Testis (tissue), 2 donors: ENCODE measurements at regions not wholly inside any gene's neighbourhood (a gene's known extent, or its start where the extent isn't known, plus 50 kb on each side); places are given as distances from the start of the nearest gene placed in this dataset.

Experiments used
- POLR2A ChIP-seq: fragments of 450-650 bp; IDR thresholded peaks from one replicate; pipeline ENCODE4 v1.6.1; 2017; ENCODE audit warnings: antibody characterized with exemption, mild to moderate bottlenecking, moderate library complexity
- TF ChIP-seq, protein P1 (sequence below), 3 experiments: fragments of 450-650 bp in 2 of 3; fragments of 200-600 bp in 1 of 3; sonication (generic) in 1 of 3; IDR thresholded peaks; one replicate each; pipeline ENCODE4 v1.5.1; 2016 to 2019; ENCODE audit warnings: antibody characterized with exemption in 3 of 3, mild to moderate bottlenecking in 2 of 3, moderate library complexity in 1 of 3

GRCh38 chr2:120947982-120948661, 212.5 kb downstream of the GLI2 start:
- TF ChIP-seq, protein P1, sequence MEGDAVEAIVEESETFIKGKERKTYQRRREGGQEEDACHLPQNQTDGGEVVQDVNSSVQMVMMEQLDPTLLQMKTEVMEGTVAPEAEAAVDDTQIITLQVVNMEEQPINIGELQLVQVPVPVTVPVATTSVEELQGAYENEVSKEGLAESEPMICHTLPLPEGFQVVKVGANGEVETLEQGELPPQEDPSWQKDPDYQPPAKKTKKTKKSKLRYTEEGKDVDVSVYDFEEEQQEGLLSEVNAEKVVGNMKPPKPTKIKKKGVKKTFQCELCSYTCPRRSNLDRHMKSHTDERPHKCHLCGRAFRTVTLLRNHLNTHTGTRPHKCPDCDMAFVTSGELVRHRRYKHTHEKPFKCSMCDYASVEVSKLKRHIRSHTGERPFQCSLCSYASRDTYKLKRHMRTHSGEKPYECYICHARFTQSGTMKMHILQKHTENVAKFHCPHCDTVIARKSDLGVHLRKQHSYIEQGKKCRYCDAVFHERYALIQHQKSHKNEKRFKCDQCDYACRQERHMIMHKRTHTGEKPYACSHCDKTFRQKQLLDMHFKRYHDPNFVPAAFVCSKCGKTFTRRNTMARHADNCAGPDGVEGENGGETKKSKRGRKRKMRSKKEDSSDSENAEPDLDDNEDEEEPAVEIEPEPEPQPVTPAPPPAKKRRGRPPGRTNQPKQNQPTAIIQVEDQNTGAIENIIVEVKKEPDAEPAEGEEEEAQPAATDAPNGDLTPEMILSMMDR (IDR thresholded peaks at IDR 0.05), result no peak
- no peak for TF ChIP-seq POLR2A
